Osteocyte (in vitro differentiated cells): ENCODE measurements at regions not wholly inside any gene's neighbourhood (a gene's known extent, or its start where the extent isn't known, plus 50 kb on each side); places are given as distances from the start of the nearest gene placed in this dataset.

Source experiments
- DNase-seq: peaks from one replicate; pipeline ENCODE4 v3.0.0; 2021; ENCODE audit warnings: mixed read lengths; ENCODE audit not compliant: unreplicated experiment; ENCODE audit errors: extremely low spot score
- H3K27ac Mint-ChIP-seq: one replicate; pipeline ENCODE4 v1.8.0; 2021; ENCODE audit warnings: mild to moderate bottlenecking, mixed read lengths; ENCODE audit not compliant: unreplicated experiment
- H3K27me3 Mint-ChIP-seq: one replicate; pipeline ENCODE4 v1.8.0; 2021; ENCODE audit warnings: mixed read lengths; ENCODE audit not compliant: unreplicated experiment
- H3K36me3 Mint-ChIP-seq: one replicate; pipeline ENCODE4 v1.8.0; 2021; ENCODE audit warnings: mixed read lengths; ENCODE audit not compliant: unreplicated experiment
- H3K4me1 Mint-ChIP-seq: one replicate; pipeline ENCODE4 v1.8.0; 2021; ENCODE audit warnings: mixed read lengths; ENCODE audit not compliant: unreplicated experiment
- H3K4me3 Mint-ChIP-seq: one replicate; pipeline ENCODE4 v1.8.0; 2021; ENCODE audit warnings: mild to moderate bottlenecking, moderate library complexity, mixed read lengths; ENCODE audit not compliant: unreplicated experiment
- H3K9me3 Mint-ChIP-seq: one replicate; pipeline ENCODE4 v1.8.0; 2021; ENCODE audit warnings: mixed read lengths; ENCODE audit not compliant: unreplicated experiment
- CTCF ChIP-seq: fragments of 200-600 bp; sonication (generic); IDR thresholded peaks from 2 replicates; pipeline ENCODE4 v1.5.0; 2021; ENCODE audit warnings: antibody characterized with exemption, mild to moderate bottlenecking, moderate library complexity

DNA sequence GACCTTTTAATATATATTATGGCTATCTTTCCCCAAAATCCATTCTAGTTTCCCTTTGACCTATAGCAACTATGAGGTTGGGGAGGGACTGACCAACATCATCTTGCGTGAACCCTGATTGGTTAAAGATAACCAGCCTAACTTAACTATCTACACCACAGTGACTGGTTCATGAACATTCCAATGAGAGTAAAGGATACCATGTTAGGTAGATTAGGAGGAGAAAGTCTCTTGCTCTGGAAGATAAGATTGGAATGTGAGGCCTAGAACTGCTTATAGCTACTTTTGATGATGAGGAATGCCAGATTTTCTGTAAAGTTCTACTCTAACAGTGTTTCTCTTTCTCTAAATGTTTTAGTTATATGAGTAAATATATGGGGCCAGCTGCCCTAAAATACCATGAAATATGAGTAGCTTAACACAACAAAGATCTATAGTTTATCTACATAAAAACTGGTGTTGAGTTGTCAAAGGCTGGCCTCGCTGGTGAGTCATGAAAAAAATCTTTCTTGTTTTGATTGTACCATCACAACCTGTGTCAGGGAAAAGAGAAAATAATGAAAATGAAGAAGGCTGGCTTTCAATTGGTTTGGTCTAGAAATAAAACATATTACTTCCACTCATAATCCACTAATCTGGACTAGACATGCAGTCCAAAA lies 481.4 kb downstream of the NSUN3 start:
- Mint-ChIP-seq H3K9me3 (peaks cover 19% of the 10 kb centered on the region), H3K36me3 (no peaks in the 10 kb centered on the region), H3K27ac (no peak overlapping the region), H3K27me3 (no peaks in the 10 kb centered on the region), H3K4me3 (no peak overlapping the region), H3K4me1 (peaks cover 37% of the 10 kb centered on the region)
- DNase-seq, result no peak
- no peak for TF ChIP-seq CTCF

DNA sequence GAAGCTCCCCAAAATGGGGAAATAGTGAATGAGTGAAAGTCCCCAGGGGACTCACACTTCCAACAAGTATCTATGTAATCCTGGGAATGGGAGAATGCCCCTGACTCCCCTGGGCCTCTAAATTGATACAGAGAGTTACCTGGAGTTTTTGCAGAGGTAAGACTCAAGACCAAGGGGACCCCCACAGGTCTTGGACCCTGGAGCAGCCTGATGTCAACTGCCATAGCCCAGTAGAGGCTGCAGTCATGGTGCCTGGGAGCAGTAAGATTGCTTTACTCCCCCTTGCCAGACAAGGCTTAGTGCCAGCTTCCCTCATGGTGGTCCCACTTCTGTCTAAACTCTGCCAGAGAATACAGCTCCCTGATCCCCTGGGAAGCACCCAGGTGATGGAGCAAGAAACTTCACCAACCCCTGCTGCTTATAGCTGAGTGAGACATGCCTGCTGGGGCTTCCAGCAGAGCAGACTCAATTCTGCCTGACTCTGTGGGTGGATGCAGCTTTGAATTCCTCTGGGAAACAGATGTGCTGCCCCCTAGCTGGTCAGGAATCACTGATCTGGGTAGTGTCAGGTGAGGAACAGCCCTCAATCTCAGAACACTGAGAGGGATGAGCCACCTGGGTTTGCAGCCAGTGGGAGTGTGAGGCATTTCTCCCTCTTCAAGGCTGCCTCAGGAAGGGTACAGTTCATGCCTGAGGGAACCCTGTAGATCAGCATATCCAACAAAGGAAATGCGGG lies 485.9 kb downstream of the NSUN3 start:
- peaks cover 31% of the 10 kb centered on the region for H3K9me3 Mint-ChIP-seq
- no peaks in the 10 kb centered on the region for H3K36me3 Mint-ChIP-seq
- H3K4me3 Mint-ChIP-seq, result no peak overlapping the region
- no peaks in the 10 kb centered on the region for H3K27me3 Mint-ChIP-seq
- DNase-seq, result no peak
- H3K4me1 Mint-ChIP-seq, result peaks cover 19% of the 10 kb centered on the region
- H3K27ac Mint-ChIP-seq, result no peak overlapping the region
- TF ChIP-seq CTCF, result no peak

DNA sequence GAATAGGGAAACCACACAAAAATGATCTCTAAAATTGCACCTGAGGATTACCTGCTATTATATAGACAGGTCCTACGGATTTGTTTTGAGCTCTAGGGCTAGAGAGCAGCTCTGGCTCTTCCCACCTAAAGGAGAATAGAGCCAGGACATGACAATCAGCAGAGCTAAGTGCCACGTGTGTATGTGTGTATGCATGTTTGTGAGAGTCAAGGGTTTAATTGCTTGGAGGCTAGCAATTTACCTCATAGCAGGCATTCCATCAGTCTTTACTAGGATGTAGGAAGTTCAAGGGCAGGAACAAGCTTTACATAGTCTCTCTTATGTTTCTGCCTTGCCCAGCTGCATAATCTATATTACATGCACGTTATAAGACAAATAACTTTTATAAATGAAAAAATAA lies 498.2 kb downstream of the NSUN3 start:
- no peak overlapping the region for H3K4me3 Mint-ChIP-seq
- H3K4me1 Mint-ChIP-seq, result no peaks in the 10 kb centered on the region
- H3K27me3 Mint-ChIP-seq, result no peaks in the 10 kb centered on the region
- no peak overlapping the region for H3K27ac Mint-ChIP-seq
- no peak for DNase-seq
- no peaks in the 10 kb centered on the region for H3K36me3 Mint-ChIP-seq
- H3K9me3 Mint-ChIP-seq, result peaks cover 4% of the 10 kb centered on the region
- no peak for TF ChIP-seq CTCF

- Mint-ChIP-seq H3K9me3 (no peaks in the 10 kb centered on the region), H3K36me3 (no peaks in the 10 kb centered on the region), H3K27ac (no peak overlapping the region), H3K4me1 (no peaks in the 10 kb centered on the region), H3K4me3 (no peak overlapping the region), H3K27me3 (peaks cover 6% of the 10 kb centered on the region)
- no peak for DNase-seq
- no peak for TF ChIP-seq CTCF
These were observed 501.4 kb downstream of the NSUN3 start for GRCh38 chr3:94564247-94564646.

GRCh38 chr3:94568041-94568440 lies 505.2 kb downstream of the NSUN3 start:
- no peaks in the 10 kb centered on the region for H3K9me3 Mint-ChIP-seq
- H3K4me3 Mint-ChIP-seq, result no peak overlapping the region
- no peak for DNase-seq
- H3K27ac Mint-ChIP-seq, result no peak overlapping the region
- no peaks in the 10 kb centered on the region for H3K36me3 Mint-ChIP-seq
- H3K4me1 Mint-ChIP-seq, result no peaks in the 10 kb centered on the region
- no peak for TF ChIP-seq CTCF
- peaks cover 9% of the 10 kb centered on the region for H3K27me3 Mint-ChIP-seq
